HG03571 (cell line): ENCODE measurements at regions not wholly inside any gene's neighbourhood (a gene's known extent, or its start where the extent isn't known, plus 50 kb on each side); places are given as distances from the start of the nearest gene placed in this dataset.

Source experiments
- ATAC-seq: cut with Tn5 transposase; IDR thresholded peaks from one replicate; pipeline ENCODE4 v1.9.1; 2021; ENCODE audit not compliant: unreplicated experiment

GRCh38 chr6:112786801-112787200, 439.7 kb downstream of the RFPL4B start:
- no peak for ATAC-seq

GRCh38 chr6:112787371-112787770, 440.2 kb downstream of the RFPL4B start:
- ATAC-seq: no peak

GRCh38 chr6:112795316-112795715, 448.2 kb downstream of the RFPL4B start:
- ATAC-seq: no peak

DNA sequence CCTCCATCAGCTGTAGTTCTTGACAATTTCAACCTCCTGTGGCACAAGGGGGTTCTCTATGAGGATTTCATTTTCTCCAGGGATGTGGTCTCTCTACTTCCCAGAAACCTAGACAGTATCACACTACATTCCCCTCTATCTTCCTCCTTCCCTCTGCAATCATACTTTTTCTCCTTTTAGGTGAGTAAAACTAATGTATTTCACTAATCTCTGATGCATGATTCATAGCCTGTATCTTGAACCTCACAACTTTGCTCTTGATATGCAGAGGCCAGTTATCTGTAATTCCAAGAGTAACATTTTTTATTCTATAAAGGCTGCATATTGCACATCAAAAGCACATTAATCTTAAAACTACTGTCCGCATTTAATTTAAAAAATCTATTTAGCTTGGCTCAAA, 449.6 kb downstream of the RFPL4B start:
- ATAC-seq: no peak

DNA sequence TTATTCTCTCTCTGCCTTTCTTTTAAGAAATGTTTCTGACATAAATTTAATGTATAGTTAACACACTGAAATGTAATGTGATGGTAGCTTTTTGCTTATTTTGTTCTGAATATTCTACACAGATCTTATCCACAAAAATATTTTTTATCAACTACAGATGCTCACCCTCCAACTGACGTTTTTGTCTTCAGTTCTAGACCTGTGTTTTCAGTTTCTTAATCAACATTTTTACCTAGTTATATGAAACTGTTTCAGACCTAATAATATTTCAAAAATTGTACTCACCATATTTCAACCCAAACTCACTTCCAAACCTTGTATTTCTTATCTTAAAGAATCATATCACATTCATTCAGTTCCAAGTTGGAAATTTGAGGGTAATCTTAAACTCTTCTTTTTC, 452.8 kb downstream of the RFPL4B start:
- ATAC-seq: no peak

DNA sequence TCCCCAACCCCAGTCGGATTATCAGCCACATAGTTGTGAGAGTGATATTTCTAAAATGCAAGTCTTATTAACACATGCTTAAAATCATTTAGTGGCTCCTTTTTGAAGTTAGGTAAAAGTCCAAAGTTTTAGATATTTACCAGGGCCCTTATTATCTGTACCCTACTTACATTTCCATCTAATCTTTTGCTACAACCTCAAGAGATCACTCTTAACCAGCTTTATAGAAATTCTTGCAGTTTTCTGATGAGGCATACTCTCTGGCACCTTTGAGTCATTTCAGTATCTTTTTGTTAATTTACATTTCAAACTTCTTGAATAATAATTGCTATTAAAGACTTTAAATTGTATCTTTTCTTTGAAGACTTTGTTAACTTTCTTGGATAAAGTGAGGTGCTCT, 453.3 kb downstream of the RFPL4B start:
- ATAC-seq: no peak

- no peak for ATAC-seq
Measured at GRCh38 chr6:112800916-112801315, 453.8 kb downstream of the RFPL4B start.

DNA sequence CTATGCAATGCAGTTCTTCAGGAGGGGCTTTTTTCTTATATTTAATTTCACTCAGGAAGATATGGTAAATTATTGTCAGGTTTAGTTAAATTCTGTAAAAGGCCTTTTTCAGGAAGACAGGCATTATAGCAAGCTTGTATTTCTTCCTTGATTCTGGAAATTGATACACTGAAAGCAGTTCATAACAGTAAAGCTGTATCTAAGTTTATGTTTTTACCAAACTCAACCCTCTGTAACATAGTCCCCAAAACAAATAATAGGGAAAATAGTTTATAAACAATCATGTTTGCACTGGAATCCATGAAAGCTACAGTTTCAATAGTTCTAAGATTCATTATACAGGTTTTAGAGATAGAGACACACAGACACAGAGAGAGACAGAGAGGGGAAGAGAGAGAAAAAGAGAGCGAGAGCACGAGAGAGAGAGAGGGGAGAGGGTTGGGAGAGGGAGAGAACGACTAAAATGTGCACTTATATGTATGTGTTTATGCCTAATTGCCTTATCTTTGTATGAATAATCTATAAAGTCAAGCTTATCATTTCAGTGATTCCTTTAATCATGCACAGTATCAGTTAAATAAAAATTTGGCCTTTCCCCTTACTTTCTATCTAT, 454.4 kb downstream of the RFPL4B start:
- no peak for ATAC-seq

- ATAC-seq: no peak
Measured at GRCh38 chr6:112802144-112802543, 455.0 kb downstream of the RFPL4B start.

- ATAC-seq: no peak
Measured at GRCh38 chr6:112804638-112805330, 457.7 kb downstream of the RFPL4B start.

DNA sequence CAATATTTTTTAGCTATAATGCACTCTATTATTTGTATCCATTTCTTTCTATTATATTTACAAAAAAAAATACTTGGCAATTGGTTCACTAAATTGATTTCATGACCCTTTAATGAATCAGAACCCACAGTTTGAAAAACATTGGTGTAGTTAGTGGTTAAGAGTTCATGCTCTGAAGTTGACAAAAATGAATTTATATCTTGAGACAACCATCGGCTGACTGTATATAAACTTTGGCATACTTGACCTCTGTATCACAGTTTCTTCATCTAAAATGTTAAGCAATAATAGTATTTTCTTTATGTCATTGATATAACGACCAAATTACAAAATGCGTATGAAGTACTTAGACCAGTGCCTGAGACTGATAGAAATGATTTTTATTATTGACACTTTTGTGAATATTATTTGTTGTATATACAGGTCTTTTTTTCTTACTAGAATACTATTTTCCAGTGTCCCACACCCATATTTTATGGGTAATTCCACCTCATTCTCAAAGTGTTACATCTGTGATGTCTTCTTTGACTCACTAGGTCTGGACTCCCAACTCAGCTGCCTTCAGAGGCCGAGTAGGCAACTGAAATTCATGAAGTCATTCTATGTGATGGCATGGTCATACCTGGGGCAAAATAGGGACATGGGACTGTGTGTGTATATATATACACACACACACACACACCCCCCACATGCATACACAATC, 459.2 kb downstream of the RFPL4B start:
- no peak for ATAC-seq

DNA sequence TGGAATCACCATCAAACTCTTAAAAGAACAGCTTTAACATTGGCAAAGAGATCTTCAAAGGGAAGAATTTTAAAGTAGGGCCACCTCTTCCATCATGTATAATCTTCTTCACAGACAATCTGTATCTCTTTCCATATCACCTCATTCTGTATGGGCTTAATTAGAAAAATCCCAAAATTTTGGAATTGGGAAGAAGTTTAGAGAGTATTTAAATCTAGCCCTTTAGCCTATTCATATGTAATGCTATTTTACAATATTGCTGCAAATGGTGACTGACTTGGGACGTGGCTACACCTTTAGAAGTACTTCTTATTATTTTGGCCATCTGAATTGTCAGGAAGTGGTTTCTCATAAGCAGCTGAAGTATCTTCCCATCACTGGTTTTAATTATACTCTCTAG, 474.3 kb downstream of the RFPL4B start:
- ATAC-seq: no peak

- ATAC-seq: no peak
Measured at GRCh38 chr6:112822769-112823168, 475.6 kb downstream of the RFPL4B start.

GRCh38 chr6:112827793-112828192, 480.7 kb downstream of the RFPL4B start:
- peak; percentile 97 for ATAC-seq

DNA sequence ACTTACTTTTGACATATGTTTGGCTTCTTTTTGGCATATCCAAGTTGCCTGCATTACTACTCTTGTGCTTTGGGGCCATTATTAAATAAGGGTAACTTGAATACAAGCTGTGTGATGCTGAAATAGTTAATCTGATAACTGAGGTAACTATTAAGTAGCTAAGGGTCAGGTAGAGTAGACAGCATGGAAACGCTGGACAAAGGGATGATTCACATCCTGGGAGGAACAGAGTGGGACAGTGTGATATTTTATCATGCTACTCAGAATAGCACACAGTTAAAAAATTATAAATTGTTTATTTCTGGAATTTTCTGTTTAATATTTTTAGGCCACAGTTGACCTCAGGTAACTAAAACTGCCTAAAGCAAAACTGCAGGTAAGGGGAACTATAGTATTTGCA, 483.9 kb downstream of the RFPL4B start:
- ATAC-seq: no peak

DNA sequence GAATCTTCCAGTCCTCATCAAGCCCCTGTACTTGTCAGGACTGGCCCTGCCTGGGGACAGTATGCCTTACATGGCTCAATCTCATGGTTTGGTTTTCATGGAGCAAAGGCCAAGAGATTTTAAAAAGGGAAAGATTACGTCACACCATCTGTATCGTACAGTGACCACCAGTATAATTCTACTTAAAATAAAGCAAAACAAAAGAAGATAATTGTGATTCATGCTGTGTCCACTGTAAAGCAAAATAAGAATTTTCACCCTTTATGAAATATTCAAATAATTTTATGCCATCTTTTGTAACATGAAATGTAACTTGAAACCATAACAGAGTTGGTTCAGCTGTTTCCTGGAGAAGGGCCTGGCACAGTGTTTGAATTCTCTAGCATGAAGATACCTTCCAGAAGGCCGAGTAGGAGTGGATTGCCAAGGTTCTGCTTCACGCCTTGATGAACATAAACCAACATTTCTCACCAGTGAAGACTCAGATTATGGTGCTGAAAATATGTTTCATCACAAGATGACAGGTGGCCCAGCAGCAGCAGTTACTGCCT, 486.5 kb downstream of the RFPL4B start:
- no peak for ATAC-seq

GRCh38 chr6:112835078-112835477, 487.9 kb downstream of the RFPL4B start:
- ATAC-seq: no peak

DNA sequence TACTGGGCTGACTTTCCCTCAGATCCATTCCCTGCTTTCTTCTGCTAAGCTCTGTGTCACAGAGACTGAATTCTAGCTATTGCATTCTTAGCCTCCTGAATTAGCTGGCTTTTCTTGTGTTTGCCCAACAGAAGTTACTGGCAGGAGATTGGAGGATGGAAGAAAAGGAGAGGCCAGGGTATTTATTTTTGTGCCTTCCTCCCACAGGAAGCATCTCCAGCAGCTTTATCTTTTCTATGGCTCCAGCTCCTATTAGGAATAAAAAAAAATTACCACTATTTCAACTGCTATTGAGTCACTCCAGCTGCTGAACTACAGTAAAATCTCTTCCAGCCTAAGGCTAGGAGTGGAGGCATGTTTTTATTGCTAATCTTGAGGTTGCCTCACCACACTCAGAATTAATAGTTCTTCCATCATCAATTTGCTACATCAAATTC, 492.4 kb downstream of the RFPL4B start:
- no peak for ATAC-seq

GRCh38 chr6:112841553-112842329, 494.6 kb downstream of the RFPL4B start:
- no peak for ATAC-seq

DNA sequence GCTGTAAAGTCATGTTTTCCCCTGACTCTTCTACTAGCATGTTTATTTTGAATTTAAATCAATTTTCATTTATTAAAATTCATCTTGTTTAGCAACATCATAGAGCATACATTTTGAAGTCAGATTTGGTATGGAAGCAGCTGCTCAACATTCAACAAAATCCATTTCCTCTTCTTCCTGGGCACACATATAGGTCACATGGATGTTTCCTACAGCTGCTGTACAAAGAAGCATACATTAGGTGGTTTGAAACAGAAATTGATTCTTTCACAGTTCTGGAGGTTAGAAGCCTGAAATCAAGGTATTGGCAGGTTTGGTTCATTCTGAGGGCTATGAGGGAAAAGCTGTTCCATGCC, 495.2 kb downstream of the RFPL4B start:
- no peak for ATAC-seq

DNA sequence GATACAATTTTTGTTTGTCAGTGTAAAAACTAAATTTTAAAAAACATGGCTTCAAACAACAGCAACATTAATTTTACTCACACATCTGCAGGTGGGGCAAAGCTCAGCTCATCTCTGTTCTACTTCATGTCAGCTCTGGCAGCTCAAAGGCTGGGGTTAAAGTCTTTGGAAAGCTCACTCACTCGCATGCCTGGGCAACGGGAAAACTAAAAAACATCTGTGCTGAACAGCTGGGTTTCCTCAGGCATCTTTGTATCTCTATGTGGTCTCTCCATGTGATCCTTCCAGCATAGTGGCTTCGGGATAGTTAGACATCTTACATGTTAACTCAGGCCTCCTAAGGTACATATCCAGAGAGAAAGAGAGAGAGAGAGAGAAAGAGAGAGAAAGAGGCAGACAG, 499.6 kb downstream of the RFPL4B start:
- ATAC-seq: no peak
